GM04503 (cell line): ENCODE measurements at regions not wholly inside any gene's neighbourhood (a gene's known extent, or its start where the extent isn't known, plus 50 kb on each side); places are given as distances from the start of the nearest gene placed in this dataset.
"Not testable (repeated sequence)": the region's sequence is repeated elsewhere in the genome, so short reads cannot be mapped to it uniquely, and the experiment has no call there.

ENCODE experiments used
- DNase-seq: peaks from one replicate; pipeline ENCODE4 v3.0.0-alpha.2; 2012; ENCODE audit warnings: low read depth

GRCh38 chr6:22748681-22749080 lies 179.3 kb downstream of the HDGFL1 start:
- no peak for DNase-seq

DNA sequence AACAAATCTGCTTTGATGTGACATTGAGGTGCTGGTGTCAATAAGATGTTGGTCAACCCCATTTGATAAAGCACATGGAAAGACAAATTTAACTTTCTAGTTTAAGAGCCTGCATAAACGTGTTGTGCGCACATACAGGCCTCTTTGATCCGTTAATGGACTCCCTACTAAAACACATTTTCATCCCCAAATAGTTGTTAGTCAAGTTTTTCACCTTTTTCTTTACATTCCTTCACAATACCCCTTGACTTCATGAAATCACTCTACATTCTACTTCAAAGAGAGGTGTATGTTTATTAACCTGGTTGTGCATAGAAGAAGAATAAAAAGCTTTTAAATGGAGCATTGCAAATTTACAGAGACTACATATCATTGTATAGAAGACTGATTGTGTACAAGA lies 180.3 kb downstream of the HDGFL1 start:
- DNase-seq: no peak

DNA sequence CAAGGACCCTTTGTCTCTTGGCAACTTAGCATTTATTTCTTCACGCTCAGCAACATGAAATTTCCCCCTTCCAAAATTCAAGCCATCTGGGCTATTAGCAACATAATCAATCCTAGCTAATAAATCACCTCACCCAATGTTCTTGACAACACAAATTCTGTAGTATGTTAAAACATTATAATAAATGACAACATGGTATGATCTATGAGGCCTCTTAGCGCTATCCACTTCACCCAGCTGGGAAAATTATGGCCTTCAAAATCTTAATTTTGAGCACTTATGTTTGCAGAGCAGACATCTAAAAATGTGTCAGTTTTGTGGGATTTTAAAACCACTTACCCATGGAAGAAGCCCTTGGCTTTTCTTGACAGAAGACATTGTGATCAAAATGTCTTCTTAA lies 181.9 kb downstream of the HDGFL1 start:
- no peak for DNase-seq

GRCh38 chr6:22752522-22752921 lies 183.2 kb downstream of the HDGFL1 start:
- DNase-seq: no peak

- no peak for DNase-seq
Measured at GRCh38 chr6:22754061-22754460, 184.7 kb downstream of the HDGFL1 start.

DNA sequence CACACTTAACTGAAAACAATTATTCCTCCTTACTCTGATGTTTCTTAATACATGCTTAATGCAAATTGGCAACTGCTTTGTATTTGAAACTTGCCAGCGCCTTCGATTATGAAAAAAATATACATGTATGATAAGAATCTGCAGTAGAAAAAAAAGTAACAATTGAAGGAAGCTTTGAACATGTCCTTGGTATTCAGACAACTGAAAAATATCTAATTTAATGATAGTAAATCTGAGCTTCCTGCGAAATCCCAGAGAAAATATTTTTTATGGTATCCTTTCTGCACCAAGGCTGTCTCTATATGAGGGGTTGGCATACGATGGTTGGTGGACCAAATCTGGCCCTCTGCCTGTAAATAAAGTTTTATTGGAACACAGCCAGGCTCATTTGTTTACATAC lies 186.2 kb downstream of the HDGFL1 start:
- DNase-seq: no peak

DNA sequence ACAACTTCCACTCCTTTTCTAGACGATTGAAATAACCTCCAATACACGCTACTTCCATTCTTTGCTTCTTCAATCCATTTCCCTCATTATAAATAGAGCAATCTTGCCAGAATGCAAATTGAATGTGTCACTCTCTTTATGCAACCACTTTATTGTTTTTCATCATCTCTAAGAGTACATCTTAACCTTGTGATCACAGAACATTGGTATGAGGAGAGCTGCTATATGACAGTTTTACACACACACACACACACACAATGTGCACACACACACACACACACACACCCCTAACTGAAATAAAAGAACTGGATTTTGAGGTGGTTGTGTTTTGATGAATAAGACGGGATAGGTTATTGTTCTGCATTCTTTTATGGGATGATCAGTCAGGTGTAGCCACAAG lies 187.0 kb downstream of the HDGFL1 start:
- DNase-seq: no peak

DNA sequence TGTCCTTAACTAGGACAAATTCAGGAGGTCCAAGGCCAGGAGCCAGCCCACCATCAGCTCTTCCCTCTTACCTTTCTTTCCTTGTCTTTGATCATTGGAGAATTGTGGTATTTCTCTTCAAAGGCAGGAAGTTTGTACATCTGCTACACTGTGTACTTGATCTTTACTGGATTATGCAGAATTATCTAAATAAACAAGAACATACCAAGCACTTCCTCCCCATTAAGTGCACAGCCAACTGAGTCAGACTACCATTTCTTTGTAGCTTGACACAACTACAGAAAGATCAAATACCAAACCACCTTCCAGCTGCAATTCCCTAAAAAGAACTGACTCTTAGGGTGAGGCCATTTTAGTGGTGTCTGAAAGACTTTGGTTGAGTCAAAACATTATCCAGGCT lies 195.1 kb downstream of the HDGFL1 start:
- DNase-seq: no peak

- DNase-seq: no peak
Measured at GRCh38 chr6:22765015-22765414, 195.6 kb downstream of the HDGFL1 start.

GRCh38 chr6:22766979-22767378 lies 197.6 kb downstream of the HDGFL1 start:
- DNase-seq: no peak

GRCh38 chr6:22770054-22770453 lies 200.7 kb downstream of the HDGFL1 start:
- no peak for DNase-seq

GRCh38 chr6:22774129-22774528 lies 204.8 kb downstream of the HDGFL1 start:
- no peak for DNase-seq

- DNase-seq: not testable (repeated sequence)
Measured at GRCh38 chr6:22778438-22778837, 209.1 kb downstream of the HDGFL1 start.

DNA sequence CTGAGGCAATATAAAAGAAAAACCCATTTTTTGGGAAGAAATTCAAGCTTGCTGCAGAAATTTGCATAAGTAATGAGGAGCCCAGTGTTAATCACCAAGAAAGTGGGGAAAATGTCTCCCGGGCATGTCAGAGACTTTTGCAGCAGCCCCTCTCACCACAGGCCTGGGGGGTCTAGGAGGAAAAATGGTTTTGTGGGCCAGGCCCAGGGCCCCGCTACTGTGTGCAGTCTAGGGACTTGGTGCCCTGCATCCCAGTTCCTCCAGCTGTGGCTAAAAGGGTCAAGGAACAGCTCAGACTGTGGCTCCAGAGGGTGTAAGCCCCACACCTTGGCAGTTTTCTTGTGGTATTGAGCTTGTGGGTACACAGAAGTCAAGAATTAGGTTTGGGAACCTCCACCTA lies 209.7 kb downstream of the HDGFL1 start:
- no peak for DNase-seq

- DNase-seq: no peak
Measured at GRCh38 chr6:22783931-22784330, 214.6 kb downstream of the HDGFL1 start.

GRCh38 chr6:22784601-22785410 lies 215.4 kb downstream of the HDGFL1 start:
- DNase-seq: no peak

DNA sequence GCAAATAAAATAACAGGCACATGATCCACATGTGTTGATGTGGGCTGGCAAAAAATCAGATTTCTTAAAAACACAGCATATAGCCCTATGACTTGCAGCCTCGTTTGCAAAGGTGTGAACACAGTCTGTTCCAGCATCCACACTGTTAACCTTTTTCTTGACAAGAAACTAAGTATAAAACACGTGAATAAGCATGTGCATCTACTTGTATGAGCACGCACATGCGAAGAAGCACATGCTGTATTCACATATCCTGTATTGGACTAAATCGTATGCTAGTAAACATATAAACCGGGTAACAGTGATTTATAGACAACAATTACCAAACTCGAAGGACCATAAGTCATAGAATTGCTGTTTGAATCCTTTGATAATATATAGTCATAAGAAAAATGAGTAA lies 218.7 kb downstream of the HDGFL1 start:
- DNase-seq: no peak

DNA sequence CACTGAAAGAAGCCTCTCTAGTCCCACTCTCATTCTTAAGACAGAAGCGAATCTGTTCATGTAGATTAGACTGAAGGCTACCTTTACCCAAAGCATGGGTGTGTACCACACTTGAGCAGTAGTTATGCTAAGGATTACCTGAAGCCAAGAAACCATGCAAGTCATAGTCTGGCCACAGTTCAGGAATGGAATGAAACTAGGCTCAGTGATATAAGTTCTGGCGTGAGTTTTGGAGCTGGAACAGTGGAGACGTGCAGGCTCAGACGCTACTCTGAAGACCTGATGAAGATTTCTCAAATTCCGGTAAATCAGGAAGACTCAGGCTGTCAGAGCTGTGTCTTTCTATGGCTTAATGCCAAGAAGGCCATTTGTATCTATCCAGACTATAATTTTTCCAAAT lies 219.9 kb downstream of the HDGFL1 start:
- DNase-seq: no peak

DNA sequence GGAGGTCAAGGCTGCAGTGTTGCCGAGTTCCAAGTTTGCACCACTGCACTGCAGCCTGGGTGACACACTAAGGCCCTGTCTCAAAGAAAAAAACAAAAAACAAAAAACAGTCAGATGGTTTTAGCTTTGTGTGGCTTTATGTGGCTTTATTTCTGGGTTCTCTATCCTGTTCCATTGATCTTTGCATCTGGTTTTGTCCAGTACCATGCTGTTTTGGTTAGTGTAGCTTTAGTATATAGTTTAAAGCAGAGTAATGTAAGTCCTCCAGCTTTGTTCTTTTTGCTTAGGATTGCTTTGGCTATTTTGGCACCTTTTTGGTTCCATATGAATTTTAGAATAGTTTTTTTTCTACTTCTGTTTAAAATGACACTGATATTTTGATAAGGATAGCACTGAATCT lies 225.5 kb downstream of the HDGFL1 start:
- DNase-seq: no peak

GRCh38 chr6:22800451-22800850 lies 231.1 kb downstream of the HDGFL1 start:
- DNase-seq: no peak

GRCh38 chr6:22801831-22802230 lies 232.5 kb downstream of the HDGFL1 start:
- no peak for DNase-seq

- no peak for DNase-seq
Measured at GRCh38 chr6:22804620-22805261, 235.4 kb downstream of the HDGFL1 start.

- no peak for DNase-seq
Measured at GRCh38 chr6:22807261-22807660, 237.9 kb downstream of the HDGFL1 start.

- DNase-seq: no peak
Measured at GRCh38 chr6:22807818-22808217, 238.5 kb downstream of the HDGFL1 start.
